ENCODE measurements at regions not wholly inside any gene's neighbourhood (a gene's known extent, or its start where the extent isn't known, plus 50 kb on each side); places are given as distances from the start of the nearest gene placed in this dataset.

DNA sequence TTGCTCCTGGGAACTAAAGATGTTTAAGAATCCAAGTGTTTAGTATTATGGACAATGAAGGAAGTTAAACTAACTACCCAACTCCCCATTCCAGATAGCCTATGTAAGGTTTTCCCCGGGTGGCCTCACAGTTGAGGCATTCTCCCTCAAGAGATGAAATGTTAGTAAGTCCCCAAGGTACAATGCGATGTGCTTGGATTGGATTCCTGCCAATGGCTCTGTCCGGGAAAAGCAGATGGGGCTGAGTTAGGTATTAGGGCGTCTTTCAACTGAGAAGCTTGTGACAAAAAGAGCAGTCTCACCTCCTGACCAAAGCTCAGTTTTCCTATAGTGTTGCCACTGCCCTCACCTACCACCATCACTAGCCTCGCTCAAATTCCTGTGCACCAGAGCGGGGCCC lies 64.8 kb upstream of the E2F7 start:
- TF ChIP-seq, protein P1, sequence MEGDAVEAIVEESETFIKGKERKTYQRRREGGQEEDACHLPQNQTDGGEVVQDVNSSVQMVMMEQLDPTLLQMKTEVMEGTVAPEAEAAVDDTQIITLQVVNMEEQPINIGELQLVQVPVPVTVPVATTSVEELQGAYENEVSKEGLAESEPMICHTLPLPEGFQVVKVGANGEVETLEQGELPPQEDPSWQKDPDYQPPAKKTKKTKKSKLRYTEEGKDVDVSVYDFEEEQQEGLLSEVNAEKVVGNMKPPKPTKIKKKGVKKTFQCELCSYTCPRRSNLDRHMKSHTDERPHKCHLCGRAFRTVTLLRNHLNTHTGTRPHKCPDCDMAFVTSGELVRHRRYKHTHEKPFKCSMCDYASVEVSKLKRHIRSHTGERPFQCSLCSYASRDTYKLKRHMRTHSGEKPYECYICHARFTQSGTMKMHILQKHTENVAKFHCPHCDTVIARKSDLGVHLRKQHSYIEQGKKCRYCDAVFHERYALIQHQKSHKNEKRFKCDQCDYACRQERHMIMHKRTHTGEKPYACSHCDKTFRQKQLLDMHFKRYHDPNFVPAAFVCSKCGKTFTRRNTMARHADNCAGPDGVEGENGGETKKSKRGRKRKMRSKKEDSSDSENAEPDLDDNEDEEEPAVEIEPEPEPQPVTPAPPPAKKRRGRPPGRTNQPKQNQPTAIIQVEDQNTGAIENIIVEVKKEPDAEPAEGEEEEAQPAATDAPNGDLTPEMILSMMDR (IDR thresholded peaks at IDR 0.05; ENCODE audit: low read depth, low read length) = no peak
- H3K4me3 ChIP-seq (replicated peaks in 1 of 2; ENCODE audit: low read depth in 2 of 2, low read length in 2 of 2) = no peak overlapping the region
- peak in 1 of 2 donors; percentile 76 for DNase-seq (ENCODE audit: low read depth in 2 of 2)

DNA sequence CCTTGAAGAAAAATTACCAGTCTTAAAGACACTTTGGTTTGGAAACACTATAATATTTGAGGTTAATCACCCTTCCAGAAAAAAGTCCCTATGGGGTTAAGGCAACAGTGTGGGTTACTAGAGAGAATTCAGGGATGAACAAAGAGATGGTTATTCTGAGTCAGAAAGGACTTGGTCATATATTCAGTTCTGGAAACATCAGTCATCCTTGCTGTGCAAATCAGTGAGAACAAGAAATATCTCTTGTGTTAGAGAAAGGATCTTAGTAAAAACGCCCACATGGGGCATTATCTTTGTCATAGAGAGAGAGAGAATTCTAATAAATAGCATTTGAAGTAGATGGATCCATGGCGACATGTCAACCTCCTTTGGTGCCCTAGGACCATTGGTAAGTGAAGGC lies 59.4 kb upstream of the E2F7 start:
- no peak overlapping the region for H3K4me3 ChIP-seq (replicated peaks in 1 of 2; ENCODE audit: low read depth in 2 of 2, low read length in 2 of 2)
- TF ChIP-seq, protein P1 (IDR thresholded peaks at IDR 0.05; ENCODE audit: low read depth, low read length) = no peak
- peak in 1 of 2 donors; percentile 94 for DNase-seq (ENCODE audit: low read depth in 2 of 2)

DNA sequence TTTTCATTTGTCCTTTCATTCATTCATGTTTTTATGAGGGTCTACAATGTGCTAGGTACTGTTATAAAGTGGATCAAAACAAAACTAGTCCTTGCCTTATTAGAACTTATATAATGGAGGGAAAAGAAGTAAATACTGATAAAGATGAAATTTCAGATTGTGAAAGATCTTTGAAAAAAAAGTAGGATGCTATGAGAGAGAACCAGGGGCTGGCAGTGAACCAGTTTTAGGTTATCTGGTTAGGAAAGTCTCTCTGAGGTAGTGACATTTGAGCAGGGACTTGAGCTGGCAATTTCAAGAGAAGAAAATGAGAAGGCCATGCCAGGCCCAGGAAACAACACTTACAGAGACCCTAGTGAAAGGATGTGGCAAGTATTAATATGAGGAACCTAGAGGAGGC lies 57.3 kb upstream of the E2F7 start:
- H3K4me3 ChIP-seq (replicated peaks in 1 of 2; ENCODE audit: low read depth in 2 of 2, low read length in 2 of 2) = no peak overlapping the region
- DNase-seq (ENCODE audit: low read depth in 2 of 2) = peak; percentile 32 to 47
- TF ChIP-seq, protein P1 (IDR thresholded peaks at IDR 0.05; ENCODE audit: low read depth, low read length) = no peak

DNA sequence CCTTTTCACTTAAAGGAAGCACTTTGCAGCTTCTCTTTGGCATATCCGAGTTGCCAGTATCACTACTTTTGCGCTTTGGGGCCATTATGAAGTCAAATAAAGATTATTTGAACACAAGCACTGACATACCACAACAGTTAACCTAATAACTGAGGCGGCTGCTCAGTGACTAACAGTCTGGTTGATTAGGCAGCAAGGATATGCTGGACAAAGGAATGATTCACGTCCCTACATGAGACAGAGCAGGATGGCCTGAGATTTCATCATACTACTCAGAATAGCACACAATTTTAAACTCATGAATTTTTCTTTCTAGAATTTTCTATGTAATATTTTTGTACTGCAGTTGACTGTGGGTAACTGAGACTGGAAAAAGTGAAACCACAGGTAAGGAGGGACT lies 56.9 kb upstream of the E2F7 start:
- no peak overlapping the region for H3K4me3 ChIP-seq (replicated peaks in 1 of 2; ENCODE audit: low read depth in 2 of 2, low read length in 2 of 2)
- DNase-seq (ENCODE audit: low read depth in 2 of 2) = peak; percentile 88 to 98
- TF ChIP-seq, protein P1 (IDR thresholded peaks at IDR 0.05; ENCODE audit: low read depth, low read length) = no peak

DNA sequence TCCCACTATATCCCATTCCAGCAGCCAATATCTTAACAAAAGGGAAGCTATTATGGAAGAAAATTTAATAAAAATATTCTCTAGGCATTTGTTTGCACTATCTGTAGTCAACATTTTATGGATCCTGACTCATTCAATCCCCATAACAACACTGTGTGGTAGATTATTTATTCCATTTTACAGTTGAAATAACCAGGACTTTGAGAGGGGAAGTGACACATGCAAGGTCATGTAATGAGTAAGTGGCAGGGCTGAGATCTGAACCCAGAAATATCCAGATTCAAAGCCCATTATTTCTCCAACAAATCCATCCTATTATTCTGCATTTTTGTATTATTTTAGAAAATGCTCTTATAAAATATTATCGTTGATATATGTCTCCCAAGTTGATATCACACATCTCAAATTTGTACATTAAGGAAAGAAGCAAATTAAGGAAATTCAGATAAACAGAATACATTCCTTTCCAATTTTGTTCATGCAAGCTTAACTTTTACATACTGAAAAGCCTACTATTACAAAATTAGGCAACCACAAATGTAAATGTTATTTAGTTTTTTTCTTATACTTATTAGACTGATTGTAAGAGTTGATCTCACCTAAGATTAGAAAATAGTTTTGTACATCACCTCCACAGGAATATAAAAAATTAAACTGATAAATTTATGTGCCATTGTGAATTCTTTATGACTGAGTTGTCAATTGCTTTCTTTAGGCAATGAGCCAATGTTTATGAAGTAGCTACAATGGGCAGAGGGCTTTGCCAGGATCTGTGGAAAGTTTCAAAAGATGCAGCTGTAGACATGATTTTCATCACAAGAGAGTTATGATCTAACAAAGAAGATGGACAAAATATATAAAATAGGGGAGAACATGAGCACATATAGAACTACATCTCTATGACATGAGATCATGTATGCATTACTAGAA lies 55.1 kb upstream of the E2F7 start:
- DNase-seq (ENCODE audit: low read depth in 2 of 2) = peak; percentile 63 to 88
- TF ChIP-seq, protein P1 (IDR thresholded peaks at IDR 0.05; ENCODE audit: low read depth, low read length) = no peak
- H3K4me3 ChIP-seq (replicated peaks in 1 of 2; ENCODE audit: low read depth in 2 of 2, low read length in 2 of 2) = no peak overlapping the region

DNA sequence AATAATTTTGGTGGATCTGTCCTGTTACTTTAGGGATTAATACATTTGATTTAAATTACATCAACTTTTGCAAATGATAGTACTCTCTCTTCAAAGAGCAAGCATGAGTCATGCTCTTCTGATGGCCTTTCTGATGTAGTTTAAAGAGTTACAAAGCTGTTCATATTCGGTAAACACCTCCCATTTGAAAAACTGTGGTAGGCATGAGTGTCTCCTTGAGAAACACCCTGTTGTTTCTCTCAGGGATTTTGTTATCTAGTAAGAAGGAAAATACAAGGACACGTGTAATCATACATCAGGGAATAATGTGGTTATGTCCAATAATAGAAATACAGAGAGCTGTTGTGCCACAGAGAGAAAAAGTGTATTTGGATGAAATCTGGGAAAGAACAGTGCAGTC lies 53.3 kb upstream of the E2F7 start:
- TF ChIP-seq, protein P1 (IDR thresholded peaks at IDR 0.05; ENCODE audit: low read depth, low read length) = no peak
- no peak overlapping the region for H3K4me3 ChIP-seq (replicated peaks in 1 of 2; ENCODE audit: low read depth in 2 of 2, low read length in 2 of 2)
- DNase-seq (ENCODE audit: low read depth in 2 of 2) = peak in 1 of 2 donors; percentile 57
